ENCODE measurements at regions not wholly inside any gene's neighbourhood (a gene's known extent, or its start where the extent isn't known, plus 50 kb on each side); places are given as distances from the start of the nearest gene placed in this dataset.

DNA sequence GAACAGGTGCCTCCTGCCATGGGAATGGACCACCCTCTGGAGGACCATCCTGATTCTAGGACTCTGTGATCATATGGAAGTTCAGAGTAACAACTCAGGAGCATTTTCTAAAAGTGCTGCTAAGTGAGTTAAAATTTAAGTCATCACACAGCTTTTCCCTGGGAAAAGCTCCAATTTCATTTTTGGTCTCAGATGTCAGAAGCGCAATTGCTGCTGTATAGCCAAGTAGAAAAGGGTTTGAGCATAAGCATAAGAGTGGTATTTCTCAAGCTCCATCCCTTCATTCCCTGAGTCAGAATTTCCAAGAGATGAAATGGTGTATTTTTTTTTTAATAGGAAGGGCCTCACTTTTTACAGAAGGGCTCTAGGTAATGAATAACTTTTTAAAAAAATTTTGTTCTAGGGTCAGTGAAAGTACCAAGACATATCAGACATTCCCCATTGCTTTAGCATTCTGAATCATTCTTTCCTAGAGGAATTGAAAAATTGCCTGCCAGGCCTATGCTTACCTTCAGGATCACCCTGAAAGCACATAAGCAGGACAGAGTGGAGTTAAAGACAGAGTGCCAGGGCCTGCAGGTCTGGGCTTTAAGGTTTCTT lies 564.5 kb upstream of the ISX start:
- Histone ChIP-seq H3K27me3 (no peaks in the 10 kb centered on the region), H3K9me3 (no peaks in the 10 kb centered on the region), H3K36me3 (no peaks in the 10 kb centered on the region), H3K4me1 (ENCODE audit: insufficient read depth) (no peaks in the 10 kb centered on the region), H3K27ac (no peak overlapping the region), H3K4me3 (no peak overlapping the region)
- 39 to 56% (median 55%) methylated on average over 1 of the region's 1 CpG for WGBS, 3 donors
- no peak for DNase-seq
- no peak for TF ChIP-seq EP300 (IDR thresholded peaks at IDR 0.05)
- TF ChIP-seq POLR2A (IDR thresholded peaks at IDR 0.05), result no peak
- TF ChIP-seq, protein P1, sequence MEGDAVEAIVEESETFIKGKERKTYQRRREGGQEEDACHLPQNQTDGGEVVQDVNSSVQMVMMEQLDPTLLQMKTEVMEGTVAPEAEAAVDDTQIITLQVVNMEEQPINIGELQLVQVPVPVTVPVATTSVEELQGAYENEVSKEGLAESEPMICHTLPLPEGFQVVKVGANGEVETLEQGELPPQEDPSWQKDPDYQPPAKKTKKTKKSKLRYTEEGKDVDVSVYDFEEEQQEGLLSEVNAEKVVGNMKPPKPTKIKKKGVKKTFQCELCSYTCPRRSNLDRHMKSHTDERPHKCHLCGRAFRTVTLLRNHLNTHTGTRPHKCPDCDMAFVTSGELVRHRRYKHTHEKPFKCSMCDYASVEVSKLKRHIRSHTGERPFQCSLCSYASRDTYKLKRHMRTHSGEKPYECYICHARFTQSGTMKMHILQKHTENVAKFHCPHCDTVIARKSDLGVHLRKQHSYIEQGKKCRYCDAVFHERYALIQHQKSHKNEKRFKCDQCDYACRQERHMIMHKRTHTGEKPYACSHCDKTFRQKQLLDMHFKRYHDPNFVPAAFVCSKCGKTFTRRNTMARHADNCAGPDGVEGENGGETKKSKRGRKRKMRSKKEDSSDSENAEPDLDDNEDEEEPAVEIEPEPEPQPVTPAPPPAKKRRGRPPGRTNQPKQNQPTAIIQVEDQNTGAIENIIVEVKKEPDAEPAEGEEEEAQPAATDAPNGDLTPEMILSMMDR (IDR thresholded peaks at IDR 0.05), result no peak
- intact Hi-C loops (cut with DNase I), result no loop called here

DNA sequence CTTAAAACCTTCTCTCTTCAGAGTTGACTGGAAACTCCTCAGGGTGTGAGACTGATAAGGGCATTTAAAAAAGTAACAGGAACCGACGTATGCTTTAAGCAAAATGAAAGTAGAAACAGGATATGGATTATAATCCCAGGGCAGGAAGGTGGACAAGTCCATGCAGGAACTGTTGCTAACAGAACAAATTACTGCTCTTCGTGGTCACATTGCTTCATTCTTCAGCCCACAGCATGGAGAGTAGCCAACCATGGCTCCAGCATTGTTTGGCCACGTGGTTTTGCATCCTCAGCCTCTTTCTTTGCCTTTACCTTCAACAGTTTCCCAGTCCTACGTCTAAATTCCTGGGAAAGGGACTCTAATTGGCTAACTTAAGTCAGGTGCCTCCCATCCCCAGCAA lies 563.1 kb upstream of the ISX start:
- no peaks in the 10 kb centered on the region for H3K4me1 ChIP-seq (ENCODE audit: insufficient read depth)
- no peaks in the 10 kb centered on the region for H3K27me3 ChIP-seq
- TF ChIP-seq POLR2A (IDR thresholded peaks at IDR 0.05), result no peak
- no peak for TF ChIP-seq EP300 (IDR thresholded peaks at IDR 0.05)
- TF ChIP-seq, protein P1 (IDR thresholded peaks at IDR 0.05), result no peak
- H3K36me3 ChIP-seq, result no peaks in the 10 kb centered on the region
- no peak overlapping the region for H3K27ac ChIP-seq
- H3K9me3 ChIP-seq, result no peaks in the 10 kb centered on the region
- intact Hi-C loops (cut with DNase I), result no loop called here
- DNase-seq, result no peak
- H3K4me3 ChIP-seq, result no peak overlapping the region
- 23 to 32% (median 27%) methylated on average over 5 of the region's 5 CpGs for WGBS, 3 donors

DNA sequence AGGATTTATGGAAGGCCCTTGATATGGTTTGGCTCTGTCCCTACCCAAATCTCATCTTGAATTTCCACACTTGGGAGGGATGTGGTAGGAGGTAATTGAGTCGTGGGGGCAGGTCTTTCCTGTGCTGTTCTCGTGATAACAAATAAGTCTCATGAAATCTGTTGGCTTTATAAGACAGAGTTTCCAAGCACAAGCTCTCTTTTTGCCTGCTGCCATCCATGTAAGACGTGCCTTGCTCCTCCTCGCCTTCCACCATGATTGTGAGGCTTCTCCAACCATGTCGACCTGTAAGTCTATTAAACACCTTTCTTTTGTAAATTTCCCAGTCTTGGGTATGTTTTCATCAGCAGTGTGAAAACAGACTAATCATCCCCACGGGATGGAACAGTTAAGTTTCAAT lies 557.2 kb upstream of the ISX start:
- no peak for TF ChIP-seq EP300 (IDR thresholded peaks at IDR 0.05)
- DNase-seq, result no peak
- no peaks in the 10 kb centered on the region for H3K27me3 ChIP-seq
- H3K9me3 ChIP-seq, result no peaks in the 10 kb centered on the region
- intact Hi-C loops (cut with DNase I), result no loop called here
- no peak overlapping the region for H3K4me3 ChIP-seq
- H3K36me3 ChIP-seq, result no peaks in the 10 kb centered on the region
- H3K27ac ChIP-seq, result no peak overlapping the region
- H3K4me1 ChIP-seq (ENCODE audit: insufficient read depth), result no peaks in the 10 kb centered on the region
- WGBS, 3 donors, result 63 to 73% (median 71%) methylated on average over 6 of the region's 6 CpGs

DNA sequence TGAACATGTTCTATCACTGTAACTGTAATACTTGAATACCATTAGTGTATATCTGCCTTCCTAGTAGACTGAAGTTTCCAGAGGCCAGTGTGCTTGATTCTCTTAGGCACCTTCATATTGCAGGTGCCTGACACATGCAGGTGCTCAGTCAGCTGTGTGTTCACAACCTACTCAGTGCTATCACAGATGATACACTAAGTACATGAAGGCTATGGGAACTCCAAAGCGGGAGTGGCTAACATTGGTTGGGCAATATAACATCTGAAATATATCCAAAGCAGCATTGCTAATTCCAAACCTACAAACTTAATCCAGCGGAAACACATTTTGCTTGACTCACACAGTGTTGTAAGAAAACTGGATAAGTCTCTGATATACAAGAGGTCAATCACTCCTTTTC lies 539.3 kb upstream of the ISX start:
- TF ChIP-seq POLR2A (IDR thresholded peaks at IDR 0.05) (no peak), EP300 (IDR thresholded peaks at IDR 0.05) (no peak)
- TF ChIP-seq, protein P1 (IDR thresholded peaks at IDR 0.05), result no peak
- intact Hi-C loops (cut with DNase I), result no loop called here
- Histone ChIP-seq H3K4me1 (ENCODE audit: insufficient read depth) (no peaks in the 10 kb centered on the region), H3K4me3 (no peak overlapping the region), H3K36me3 (no peaks in the 10 kb centered on the region), H3K9me3 (no peaks in the 10 kb centered on the region), H3K27me3 (no peaks in the 10 kb centered on the region), H3K27ac (no peak overlapping the region)
- WGBS, 3 donors, result 88 to 94% (median 91%) methylated on average over 2 of the region's 2 CpGs
- DNase-seq, result no peak

DNA sequence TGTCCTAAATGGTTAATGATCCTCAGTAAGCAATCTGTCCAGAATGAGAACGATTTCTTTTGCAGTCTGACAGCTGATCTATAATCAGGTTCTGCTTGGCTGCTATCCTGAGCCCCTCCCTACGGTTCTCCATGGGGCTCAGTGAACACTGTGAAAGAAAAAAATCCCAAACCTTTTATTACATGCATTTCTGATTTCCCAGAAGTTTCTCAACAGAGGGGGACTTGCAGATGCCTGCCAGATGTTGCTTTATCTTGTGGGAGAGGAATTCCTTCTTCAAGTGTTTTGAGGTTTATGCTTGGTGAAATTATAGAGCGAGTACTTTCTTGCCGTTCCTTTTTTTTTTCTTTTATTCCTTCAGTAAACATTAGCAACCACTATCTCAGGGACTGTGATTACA lies 531.9 kb upstream of the ISX start:
- intact Hi-C loops (cut with DNase I), result no loop called here
- 2 to 6% (median 2%) methylated on average over 4 of the region's 4 CpGs for WGBS, 3 donors
- TF ChIP-seq, protein P1 (IDR thresholded peaks at IDR 0.05), result no peak
- TF ChIP-seq POLR2A (IDR thresholded peaks at IDR 0.05) (no peak), EP300 (IDR thresholded peaks at IDR 0.05) (no peak)
- Histone ChIP-seq H3K27ac (no peak overlapping the region), H3K4me1 (ENCODE audit: insufficient read depth) (no peaks in the 10 kb centered on the region), H3K9me3 (no peaks in the 10 kb centered on the region), H3K27me3 (no peaks in the 10 kb centered on the region), H3K4me3 (no peak overlapping the region), H3K36me3 (no peaks in the 10 kb centered on the region)
- DNase-seq, result no peak

All from ovary (tissue), 7 donors.